HAP-1 (cell line): ENCODE measurements at regions not wholly inside any gene's neighbourhood (a gene's known extent, or its start where the extent isn't known, plus 50 kb on each side); places are given as distances from the start of the nearest gene placed in this dataset.
A peak's percentile ranks its signal among the peaks of the same experiment; 100 is the strongest.

Experiments
- DNase-seq, 2 experiments: peaks; one replicate each; pipeline ENCODE4 v3.0.0-alpha.2; 2016 to 2020; ENCODE audit warnings: low spot score in 2 of 2
- H3K27me3 ChIP-seq: fragments of 250-450 bp; sonication (Bioruptor Pico); 2 replicates; pipeline ENCODE4 v1.5.1; 2020; ENCODE audit warnings: low read depth, mild to moderate bottlenecking, moderate library complexity
- H3K36me3 ChIP-seq: fragments of 250-450 bp; sonication (Bioruptor Pico); replicated peaks from 2 replicates; pipeline ENCODE4 v1.5.1; 2020; ENCODE audit warnings: mild to moderate bottlenecking
- H3K4me1 ChIP-seq: fragments of 250-450 bp; sonication (Bioruptor Pico); 2 replicates; pipeline ENCODE4 v1.5.1; 2020; ENCODE audit warnings: mild to moderate bottlenecking
- H3K4me3 ChIP-seq: fragments of 250-450 bp; sonication (Bioruptor Pico); 2 replicates; pipeline ENCODE4 v1.5.1; 2020; ENCODE audit warnings: mild to moderate bottlenecking, moderate library complexity
- H3K9me3 ChIP-seq: fragments of 250-450 bp; sonication (Bioruptor Pico); 2 replicates; pipeline ENCODE4 v1.5.1; 2020; ENCODE audit warnings: mild to moderate bottlenecking, moderate library complexity
- in situ Hi-C: fragments of 300-500 bp; cut with MboI; formaldehyde crosslinking; loops from 3 replicates; pipeline ENCODE4 v1.14.3; 2020; ENCODE audit warnings: low sequenced_read_pairs, inconsistent platforms, mixed read lengths

DNA sequence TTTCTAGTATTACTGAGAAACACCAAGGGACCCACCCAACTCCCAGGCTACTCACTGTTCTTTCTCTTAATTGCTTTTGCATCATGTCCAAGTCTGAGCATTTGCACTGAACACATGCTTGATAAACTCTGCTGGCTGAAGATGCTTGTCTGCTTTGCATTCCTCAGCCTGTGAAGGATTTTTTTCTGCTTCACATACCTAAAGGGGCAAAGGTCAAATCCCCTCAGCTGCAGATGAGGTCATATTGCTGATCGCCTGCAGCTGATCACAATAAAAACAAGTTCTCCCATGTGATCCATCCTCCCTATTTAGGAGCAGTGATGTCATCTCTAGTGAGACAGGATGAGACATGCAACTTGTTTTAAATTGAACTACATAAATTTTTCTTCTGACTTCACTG is 84.6 kb upstream of the DCBLD2 start:
- in situ Hi-C loops: no loop called here
- no peaks in the 10 kb centered on the region for H3K9me3 ChIP-seq
- 0 out of 2 replicates have a peak, but pooled peaks cover 3% of the 10 kb centered on the region for H3K27me3 ChIP-seq
- no peaks in the 10 kb centered on the region for H3K36me3 ChIP-seq
- 0 out of 2 replicates have a peak, but pooled peaks cover 4% of the 10 kb centered on the region for H3K4me1 ChIP-seq
- no peak overlapping the region for H3K4me3 ChIP-seq
- no peak for DNase-seq

DNA sequence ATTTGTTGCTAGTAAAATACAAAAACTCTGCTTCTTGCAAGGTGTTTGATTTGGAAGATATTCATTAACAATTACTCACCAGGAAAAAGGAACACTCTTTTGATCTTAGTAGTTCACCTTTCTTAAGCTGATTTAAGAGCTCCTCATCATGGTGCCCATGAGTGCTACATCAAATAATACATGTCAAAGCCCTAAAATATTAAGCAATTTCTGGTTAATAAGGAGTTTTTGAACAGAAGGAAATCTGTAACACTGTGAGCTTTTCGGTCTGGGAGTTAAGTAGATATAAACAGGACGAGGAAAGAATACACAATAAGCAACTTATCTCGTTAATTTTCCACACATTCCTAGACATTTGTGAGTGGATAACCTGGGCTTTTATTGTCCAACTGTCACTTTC is 83.9 kb upstream of the DCBLD2 start:
- 0 out of 2 replicates have a peak, but pooled peaks cover 4% of the 10 kb centered on the region for H3K4me1 ChIP-seq
- no peak for DNase-seq
- in situ Hi-C loops: no loop called here
- peaks cover 4% of the 10 kb centered on the region; the same call in 1 of the 2 replicates for H3K27me3 ChIP-seq
- H3K9me3 ChIP-seq: no peaks in the 10 kb centered on the region
- no peaks in the 10 kb centered on the region for H3K36me3 ChIP-seq
- no peak overlapping the region for H3K4me3 ChIP-seq

DNA sequence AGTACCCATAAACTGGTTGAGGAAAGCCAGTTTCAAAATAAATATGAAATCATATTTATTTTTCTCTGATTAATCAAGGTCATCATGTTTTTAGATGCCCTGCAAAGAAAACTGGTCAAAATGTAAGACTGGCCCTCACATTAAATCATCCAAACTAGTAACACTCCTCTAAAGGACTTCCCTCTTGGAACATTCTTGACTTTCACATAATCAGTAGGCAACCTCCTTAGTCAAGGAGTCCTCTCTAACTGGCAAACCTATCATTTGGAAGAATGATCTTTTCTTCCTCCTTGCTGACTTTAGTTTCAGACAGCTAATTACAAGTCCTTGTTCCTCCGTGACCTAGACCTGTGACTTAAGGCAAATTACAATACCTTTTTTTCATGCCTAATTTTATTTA is 82.5 kb upstream of the DCBLD2 start:
- no peak for DNase-seq
- in situ Hi-C loops: no loop called here
- Histone ChIP-seq H3K36me3 (no peaks in the 10 kb centered on the region), H3K9me3 (no peaks in the 10 kb centered on the region), H3K4me1 (0 out of 2 replicates have a peak, but pooled peaks cover 4% of the 10 kb centered on the region), H3K27me3 (peaks cover 3% of the 10 kb centered on the region; the same call in 1 of the 2 replicates), H3K4me3 (no peak overlapping the region)

DNA sequence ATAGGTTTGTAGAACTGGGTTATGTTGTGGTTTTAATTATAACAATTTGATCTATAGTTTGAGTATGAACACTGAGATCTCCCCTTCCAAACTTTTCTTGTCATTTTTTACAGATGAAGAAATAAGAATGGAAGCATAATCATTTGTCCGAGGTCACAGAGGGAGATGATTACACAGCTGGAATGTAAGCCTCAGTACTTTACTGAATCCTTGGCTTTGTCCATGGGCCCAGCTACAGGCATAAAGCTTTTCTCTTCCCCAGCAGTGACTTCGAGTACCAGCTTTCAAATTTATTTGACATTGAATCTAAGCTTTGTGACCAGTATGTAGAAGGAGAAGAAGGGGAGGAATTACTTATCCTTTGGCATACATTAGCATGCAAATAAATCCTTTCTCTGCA is 80.9 kb upstream of the DCBLD2 start:
- no peaks in the 10 kb centered on the region for H3K36me3 ChIP-seq
- peak; percentile 30 to 69 for DNase-seq
- in situ Hi-C loops: no loop called here
- H3K4me3 ChIP-seq: no peak overlapping the region
- 0 out of 2 replicates have a peak, but pooled peaks cover 4% of the 10 kb centered on the region for H3K4me1 ChIP-seq
- peaks cover 3% of the 10 kb centered on the region; the same call in 1 of the 2 replicates for H3K27me3 ChIP-seq
- H3K9me3 ChIP-seq: no peaks in the 10 kb centered on the region

DNA sequence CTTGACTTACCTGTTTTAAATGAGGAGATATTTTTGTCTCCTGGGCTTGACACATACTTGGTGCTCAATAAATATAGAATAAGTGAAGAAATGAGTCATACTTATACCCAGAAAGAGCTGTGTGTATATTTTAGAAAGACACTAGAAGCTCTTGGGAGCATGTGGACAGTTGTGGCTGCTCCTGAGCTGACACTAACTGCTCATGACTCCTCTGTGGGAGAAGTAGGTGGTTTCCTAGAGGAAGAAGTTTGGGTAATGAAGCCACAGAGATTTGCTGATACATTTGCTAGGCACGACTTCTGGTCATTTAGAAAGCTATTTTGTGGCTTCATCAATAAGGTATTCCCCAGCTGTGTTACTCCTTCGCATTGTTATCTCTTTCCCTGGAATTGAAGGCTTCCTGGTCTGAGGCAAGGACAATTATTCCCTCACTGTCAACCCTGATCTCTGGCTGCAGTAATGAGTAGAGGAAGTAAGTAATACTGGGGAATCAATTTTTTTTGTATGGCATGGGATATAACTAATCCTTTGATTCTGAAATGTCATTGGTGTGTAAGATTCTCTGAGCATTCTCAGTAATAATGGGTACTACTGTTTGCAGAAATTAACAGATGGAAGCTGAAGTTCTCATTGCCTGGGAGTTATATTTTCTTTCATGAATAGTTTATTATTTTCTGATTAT is 79.6 kb upstream of the DCBLD2 start:
- DNase-seq: no peak
- no peak overlapping the region for H3K4me3 ChIP-seq
- H3K27me3 ChIP-seq: peaks cover 3% of the 10 kb centered on the region; the same call in 1 of the 2 replicates
- no peaks in the 10 kb centered on the region for H3K36me3 ChIP-seq
- H3K4me1 ChIP-seq: 0 out of 2 replicates have a peak, but pooled peaks cover 4% of the 10 kb centered on the region
- no peaks in the 10 kb centered on the region for H3K9me3 ChIP-seq
- in situ Hi-C loops: no loop called here

DNA sequence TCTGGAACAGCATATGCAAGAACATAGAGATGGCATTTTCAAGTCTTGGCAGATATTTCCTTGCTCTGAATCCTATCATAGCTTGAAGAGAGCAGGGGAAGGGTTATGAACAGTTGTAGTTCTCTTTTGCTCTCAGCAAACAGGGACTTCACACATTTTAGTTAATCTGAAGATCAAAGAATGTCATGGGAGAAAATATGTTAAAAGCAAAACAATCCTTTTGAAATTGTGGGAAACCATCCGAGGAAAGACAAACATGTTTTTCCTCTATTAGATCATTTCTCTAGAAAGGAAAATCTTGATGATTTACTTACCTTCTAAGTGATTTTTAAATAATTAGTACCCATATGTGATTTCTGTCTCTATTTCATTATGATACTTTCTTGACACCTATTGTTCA is 77.8 kb upstream of the DCBLD2 start:
- Histone ChIP-seq H3K9me3 (no peaks in the 10 kb centered on the region), H3K4me1 (0 out of 2 replicates have a peak, but pooled peaks cover 4% of the 10 kb centered on the region), H3K4me3 (no peak overlapping the region), H3K36me3 (no peaks in the 10 kb centered on the region), H3K27me3 (peaks cover 3% of the 10 kb centered on the region; the same call in 1 of the 2 replicates)
- in situ Hi-C loops: no loop called here
- DNase-seq: no peak

DNA sequence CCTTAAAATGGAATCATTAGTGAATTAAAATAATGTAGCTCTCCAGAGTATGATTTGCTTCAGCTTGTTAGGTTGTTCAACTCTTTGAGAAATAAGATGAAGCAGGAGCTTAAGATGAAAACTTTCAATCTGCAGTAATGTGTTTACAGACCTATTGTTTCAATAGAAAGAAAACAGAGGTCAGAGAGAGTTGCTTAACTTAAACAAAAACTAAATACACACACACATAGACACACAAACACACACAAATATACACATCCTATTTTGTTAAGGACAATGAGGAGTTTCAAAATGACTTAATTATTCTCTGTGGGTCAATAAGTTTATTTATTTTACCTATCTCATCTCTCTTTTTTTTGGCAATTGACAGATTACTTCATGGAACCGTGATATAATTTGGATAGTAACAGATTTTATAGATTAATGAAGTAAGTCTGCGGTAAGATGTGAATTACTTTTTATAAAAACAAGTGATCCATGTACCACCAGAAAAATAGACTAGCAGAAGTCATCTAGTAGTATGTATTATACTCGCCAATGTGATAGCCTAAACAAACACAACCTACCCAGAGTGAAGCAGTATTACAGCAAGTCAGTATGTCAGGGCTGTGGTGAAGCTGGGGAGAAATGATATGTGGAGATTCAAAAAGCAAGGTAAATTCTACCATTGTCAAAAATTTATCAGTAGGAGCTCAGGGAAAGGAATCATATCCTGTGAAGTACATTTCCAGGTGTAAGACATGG is 76.7 kb upstream of the DCBLD2 start:
- in situ Hi-C loops: no loop called here

DNA sequence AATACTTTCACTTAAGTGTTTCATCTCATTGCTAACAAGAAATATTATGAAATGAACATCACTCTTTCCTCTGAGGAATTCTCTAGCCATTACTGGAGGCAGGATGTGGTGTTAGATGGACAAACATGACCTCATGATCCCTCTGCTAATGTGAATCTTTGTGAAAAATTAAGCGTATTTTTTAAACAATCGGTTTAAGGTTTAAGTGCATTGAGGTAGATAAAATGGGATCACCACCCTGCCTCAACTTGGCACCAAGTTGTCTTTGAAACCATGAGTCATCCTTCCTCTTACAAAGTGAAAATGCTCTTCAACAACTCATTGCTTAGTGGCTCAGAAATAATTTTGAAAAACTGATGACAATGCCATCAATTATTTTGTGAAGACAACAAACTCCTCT is 76.0 kb upstream of the DCBLD2 start:
- Histone ChIP-seq H3K36me3 (no peaks in the 10 kb centered on the region), H3K4me1 (0 out of 2 replicates have a peak, but pooled peaks cover 4% of the 10 kb centered on the region), H3K27me3 (peaks cover 3% of the 10 kb centered on the region; the same call in 1 of the 2 replicates), H3K4me3 (no peak overlapping the region), H3K9me3 (no peaks in the 10 kb centered on the region)
- in situ Hi-C loops: no loop called here
- DNase-seq: no peak

More for the DNA sequence above, 76.7 kb upstream of the DCBLD2 start:
- no peaks in the 10 kb centered on the region for H3K9me3 ChIP-seq
- 0 out of 2 replicates have a peak, but pooled peaks cover 4% of the 10 kb centered on the region for H3K4me1 ChIP-seq
- H3K27me3 ChIP-seq: peaks cover 3% of the 10 kb centered on the region; the same call in 1 of the 2 replicates
- no peak for DNase-seq
- H3K4me3 ChIP-seq: no peak overlapping the region
- H3K36me3 ChIP-seq: no peaks in the 10 kb centered on the region

DNA sequence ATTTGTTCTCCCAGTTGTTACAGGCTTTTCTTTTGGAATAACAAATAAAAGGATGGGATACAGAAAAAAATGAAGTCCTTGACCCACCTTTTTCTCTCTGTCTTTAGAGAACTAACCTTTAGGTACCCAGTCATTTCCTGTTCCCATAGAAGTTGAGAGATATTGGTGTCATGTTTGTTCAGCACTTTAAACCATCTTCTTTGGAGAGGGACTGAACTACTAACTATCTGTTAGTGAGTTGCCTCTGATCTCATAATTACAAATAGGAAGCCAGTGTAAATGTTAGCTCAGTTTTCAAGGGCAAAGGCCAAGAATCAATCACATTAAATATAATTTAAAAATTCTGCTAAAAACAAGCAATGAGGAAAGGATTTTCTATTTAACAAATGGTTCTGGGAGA is 72.9 kb upstream of the DCBLD2 start:
- Histone ChIP-seq H3K9me3 (no peaks in the 10 kb centered on the region), H3K27me3 (no peaks in the 10 kb centered on the region), H3K36me3 (no peaks in the 10 kb centered on the region), H3K4me1 (no peaks in the 10 kb centered on the region), H3K4me3 (no peak overlapping the region)
- DNase-seq: no peak
- in situ Hi-C loops: no loop called here

DNA sequence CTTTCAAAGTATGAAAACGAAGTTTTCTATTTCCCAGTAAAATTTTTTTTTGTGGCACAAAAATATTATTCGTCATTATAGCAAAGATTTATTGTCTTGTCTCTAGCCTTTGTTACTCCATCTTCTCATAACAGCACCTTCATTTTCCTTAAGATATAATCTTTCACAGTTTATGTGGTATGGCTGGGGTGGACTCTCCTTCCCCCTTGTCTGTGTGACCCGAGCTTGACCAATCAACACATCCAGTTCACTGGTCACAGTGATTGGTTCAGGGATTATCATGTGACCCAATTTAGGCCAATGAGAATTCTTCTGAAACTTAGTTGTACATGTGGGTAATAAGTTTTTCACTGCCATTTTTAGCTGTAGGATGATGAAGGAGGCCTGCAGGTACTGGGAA is 71.2 kb upstream of the DCBLD2 start:
- Histone ChIP-seq H3K4me1 (no peaks in the 10 kb centered on the region), H3K36me3 (no peaks in the 10 kb centered on the region), H3K9me3 (no peaks in the 10 kb centered on the region), H3K4me3 (no peak overlapping the region), H3K27me3 (no peaks in the 10 kb centered on the region)
- in situ Hi-C loops: no loop called here
- no peak for DNase-seq

DNA sequence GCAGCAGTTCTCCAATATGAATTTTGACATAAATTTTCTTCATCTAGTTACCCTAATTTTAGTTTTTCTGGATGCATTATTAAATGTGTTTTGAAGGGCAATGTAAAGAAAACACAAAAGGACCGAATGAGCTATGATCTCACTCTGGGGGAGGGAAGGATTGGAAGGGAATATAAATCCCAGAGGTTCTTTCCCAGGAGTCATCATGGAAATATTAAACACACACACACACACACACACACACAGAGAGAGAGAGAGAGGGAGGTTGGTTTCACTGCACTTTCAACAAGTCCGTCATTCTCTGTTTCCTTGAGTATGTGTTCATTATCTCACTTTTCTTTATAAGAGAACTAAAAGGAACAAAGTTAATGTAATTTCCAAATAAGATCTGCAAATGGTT is 70.7 kb upstream of the DCBLD2 start:
- Histone ChIP-seq H3K9me3 (no peaks in the 10 kb centered on the region), H3K4me3 (no peak overlapping the region), H3K27me3 (no peaks in the 10 kb centered on the region), H3K36me3 (no peaks in the 10 kb centered on the region), H3K4me1 (no peaks in the 10 kb centered on the region)
- in situ Hi-C loops: no loop called here
- DNase-seq: no peak

DNA sequence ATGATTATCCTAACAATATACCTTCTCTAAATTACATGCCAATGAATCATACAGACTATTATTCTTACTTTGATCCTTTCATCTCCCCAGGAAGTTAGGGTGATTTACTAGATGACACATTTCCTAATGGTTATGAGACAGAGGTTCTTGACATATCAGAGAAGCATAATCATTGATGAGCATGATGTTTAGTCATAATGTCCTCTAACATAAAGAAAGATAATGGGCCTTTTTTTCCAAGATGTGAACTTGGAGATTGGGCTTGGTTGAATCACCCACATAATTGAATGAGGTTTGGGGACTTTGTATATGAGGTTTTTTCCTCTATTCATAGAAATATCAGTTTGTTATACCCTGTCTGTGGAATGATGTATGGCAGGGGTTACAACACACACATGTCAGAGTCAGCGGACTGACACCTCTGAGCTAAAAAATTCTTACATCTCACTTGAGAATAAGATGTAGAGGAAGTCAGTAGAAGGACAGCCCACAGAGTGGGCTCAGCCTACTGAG is 69.7 kb upstream of the DCBLD2 start:
- in situ Hi-C loops: no loop called here
- no peak overlapping the region for H3K4me3 ChIP-seq
- H3K27me3 ChIP-seq: no peaks in the 10 kb centered on the region
- H3K4me1 ChIP-seq: no peaks in the 10 kb centered on the region
- DNase-seq: no peak
- H3K9me3 ChIP-seq: no peaks in the 10 kb centered on the region
- H3K36me3 ChIP-seq: no peaks in the 10 kb centered on the region

DNA sequence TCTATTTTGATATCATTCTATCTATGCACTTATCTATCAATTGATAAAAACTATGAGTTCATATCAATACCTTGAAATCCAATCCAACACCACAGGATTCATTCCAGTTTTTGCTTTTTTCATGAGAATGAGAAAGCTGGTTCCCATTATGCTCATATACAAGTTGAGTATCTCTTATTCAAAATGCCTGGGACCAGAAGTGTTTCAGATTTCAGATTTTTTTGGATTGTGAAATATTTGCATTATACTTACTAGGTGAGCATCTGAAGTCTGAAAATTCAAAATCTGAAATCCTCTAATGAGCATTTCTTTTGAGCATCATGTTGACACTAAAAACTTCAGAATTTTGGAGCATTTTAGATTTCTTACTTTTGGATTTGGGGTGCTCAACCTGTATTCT is 67.8 kb upstream of the DCBLD2 start:
- no peak overlapping the region for H3K4me3 ChIP-seq

DNA sequence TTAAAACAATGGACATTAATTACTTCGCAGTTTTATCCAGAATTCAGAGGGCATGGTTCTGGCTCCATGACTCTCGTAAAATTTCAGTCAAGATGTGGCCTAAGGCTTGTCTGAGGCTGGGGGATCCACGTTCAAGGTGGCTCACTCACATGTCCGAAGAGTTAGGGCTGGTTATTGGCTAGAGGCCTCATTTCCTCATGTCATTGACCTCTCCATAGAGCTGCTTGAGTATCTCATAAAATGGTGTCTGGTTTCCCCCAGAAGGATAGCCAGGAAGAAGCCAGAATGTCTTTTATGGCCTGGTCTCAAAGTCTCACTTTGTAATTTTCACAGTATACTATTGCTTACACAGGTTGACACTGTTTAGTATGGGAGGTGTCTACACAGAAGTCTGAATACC is 67.3 kb upstream of the DCBLD2 start:
- no peak for DNase-seq
- no peaks in the 10 kb centered on the region for H3K36me3 ChIP-seq
- in situ Hi-C loops: no loop called here
- H3K4me1 ChIP-seq: no peaks in the 10 kb centered on the region
- H3K4me3 ChIP-seq: no peak overlapping the region
- H3K27me3 ChIP-seq: no peaks in the 10 kb centered on the region; the same call in 1 of the 2 replicates
- no peaks in the 10 kb centered on the region for H3K9me3 ChIP-seq

More for the DNA sequence above, 67.8 kb upstream of the DCBLD2 start:
- H3K9me3 ChIP-seq: no peaks in the 10 kb centered on the region
- H3K36me3 ChIP-seq: no peaks in the 10 kb centered on the region
- no peak for DNase-seq
- H3K27me3 ChIP-seq: no peaks in the 10 kb centered on the region
- in situ Hi-C loops: no loop called here
- H3K4me1 ChIP-seq: no peaks in the 10 kb centered on the region
